Dendritic cell treated with granulocyte-macrophage colony-stimulating factor and Interleukin-4, amounts not matched to agents 40 ng/mL and 50 ng/mL, for 4 days (primary cell): ENCODE measurements at regions not wholly inside any gene's neighbourhood (a gene's known extent, or its start where the extent isn't known, plus 50 kb on each side); places are given as distances from the start of the nearest gene placed in this dataset.

Experiments
- H3K27ac Mint-ChIP-seq: one replicate; pipeline ENCODE4 v1.8.0; 2022; ENCODE audit warnings: mild to moderate bottlenecking, mixed read lengths
- H3K27me3 Mint-ChIP-seq: one replicate; pipeline ENCODE4 v1.8.0; 2022; ENCODE audit warnings: mild to moderate bottlenecking, mixed read lengths
- H3K36me3 Mint-ChIP-seq: one replicate; pipeline ENCODE4 v1.8.0; 2022; ENCODE audit warnings: low read depth, mixed read lengths
- H3K4me1 Mint-ChIP-seq: one replicate; pipeline ENCODE4 v1.8.0; 2022; ENCODE audit warnings: low read depth, mixed read lengths
- H3K4me3 Mint-ChIP-seq: one replicate; pipeline ENCODE4 v1.8.0; 2022; ENCODE audit warnings: mild to moderate bottlenecking, moderate library complexity, mixed read lengths
- H3K9me3 Mint-ChIP-seq: one replicate; pipeline ENCODE4 v1.8.0; 2022; ENCODE audit warnings: mixed read lengths
- intact Hi-C: fragments of 100-400 bp; cut with micrococcal nuclease; formaldehyde crosslinking; loops from one replicate; pipeline ENCODE4 v1.15.0; 2022

GRCh38 chr3:124512881-124513609 is 217.2 kb upstream of the UMPS start:
- intact Hi-C loops: no loop called here
- Mint-ChIP-seq H3K27ac (no peak overlapping the region), H3K4me3 (no peak overlapping the region), H3K9me3 (no peaks in the 10 kb centered on the region), H3K4me1 (no peaks in the 10 kb centered on the region), H3K27me3 (peaks cover 6% of the 10 kb centered on the region), H3K36me3 (no peaks in the 10 kb centered on the region)

GRCh38 chr3:124513610-124513997 is 216.6 kb upstream of the UMPS start:
- no peaks in the 10 kb centered on the region for H3K4me1 Mint-ChIP-seq
- H3K27ac Mint-ChIP-seq: no peak overlapping the region
- intact Hi-C loops: no loop called here
- H3K9me3 Mint-ChIP-seq: no peaks in the 10 kb centered on the region
- no peak overlapping the region for H3K4me3 Mint-ChIP-seq
- peaks cover 8% of the 10 kb centered on the region for H3K27me3 Mint-ChIP-seq
- no peaks in the 10 kb centered on the region for H3K36me3 Mint-ChIP-seq

- intact Hi-C loops: no loop called here
- Mint-ChIP-seq H3K9me3 (no peaks in the 10 kb centered on the region), H3K36me3 (no peaks in the 10 kb centered on the region), H3K4me3 (no peak overlapping the region), H3K27ac (no peak overlapping the region), H3K27me3 (peaks cover 9% of the 10 kb centered on the region), H3K4me1 (no peaks in the 10 kb centered on the region)
Measured at GRCh38 chr3:124514683-124515082, 215.6 kb upstream of the UMPS start.

- no peaks in the 10 kb centered on the region for H3K36me3 Mint-ChIP-seq
- no peak overlapping the region for H3K4me3 Mint-ChIP-seq
- H3K27ac Mint-ChIP-seq: no peak overlapping the region
- no peaks in the 10 kb centered on the region for H3K4me1 Mint-ChIP-seq
- intact Hi-C loops: no loop called here
- H3K27me3 Mint-ChIP-seq: peaks cover 15% of the 10 kb centered on the region
- no peaks in the 10 kb centered on the region for H3K9me3 Mint-ChIP-seq
Measured at GRCh38 chr3:124516333-124516732, 213.9 kb upstream of the UMPS start.

GRCh38 chr3:124517306-124517705 is 212.9 kb upstream of the UMPS start:
- H3K9me3 Mint-ChIP-seq: no peaks in the 10 kb centered on the region
- H3K36me3 Mint-ChIP-seq: no peaks in the 10 kb centered on the region
- peaks cover 12% of the 10 kb centered on the region for H3K27me3 Mint-ChIP-seq
- no peak overlapping the region for H3K27ac Mint-ChIP-seq
- no peak overlapping the region for H3K4me3 Mint-ChIP-seq
- no peaks in the 10 kb centered on the region for H3K4me1 Mint-ChIP-seq
- intact Hi-C loops: no loop called here

GRCh38 chr3:124518350-124518749 is 211.9 kb upstream of the UMPS start:
- H3K9me3 Mint-ChIP-seq: no peaks in the 10 kb centered on the region
- H3K4me1 Mint-ChIP-seq: no peaks in the 10 kb centered on the region
- intact Hi-C loops: no loop called here
- H3K4me3 Mint-ChIP-seq: no peak overlapping the region
- H3K36me3 Mint-ChIP-seq: no peaks in the 10 kb centered on the region
- H3K27ac Mint-ChIP-seq: no peak overlapping the region
- H3K27me3 Mint-ChIP-seq: peaks cover 12% of the 10 kb centered on the region

- no peak overlapping the region for H3K27ac Mint-ChIP-seq
- H3K4me1 Mint-ChIP-seq: no peaks in the 10 kb centered on the region
- no peaks in the 10 kb centered on the region for H3K9me3 Mint-ChIP-seq
- peaks cover 9% of the 10 kb centered on the region for H3K27me3 Mint-ChIP-seq
- H3K36me3 Mint-ChIP-seq: no peaks in the 10 kb centered on the region
- H3K4me3 Mint-ChIP-seq: no peak overlapping the region
- intact Hi-C loops: no loop called here
Measured at GRCh38 chr3:124519591-124520194, 210.6 kb upstream of the UMPS start.

GRCh38 chr3:124520970-124521369 is 209.3 kb upstream of the UMPS start:
- Mint-ChIP-seq H3K4me1 (no peaks in the 10 kb centered on the region), H3K4me3 (no peak overlapping the region), H3K27ac (no peak overlapping the region), H3K27me3 (peaks cover 13% of the 10 kb centered on the region), H3K36me3 (no peaks in the 10 kb centered on the region), H3K9me3 (peaks cover 12% of the 10 kb centered on the region)
- intact Hi-C loops: no loop called here

- peaks cover 16% of the 10 kb centered on the region for H3K27me3 Mint-ChIP-seq
- H3K4me1 Mint-ChIP-seq: no peaks in the 10 kb centered on the region
- no peak overlapping the region for H3K4me3 Mint-ChIP-seq
- H3K27ac Mint-ChIP-seq: no peak overlapping the region
- peaks cover 12% of the 10 kb centered on the region for H3K9me3 Mint-ChIP-seq
- intact Hi-C loops: no loop called here
- H3K36me3 Mint-ChIP-seq: no peaks in the 10 kb centered on the region
Measured at GRCh38 chr3:124522082-124522625, 208.1 kb upstream of the UMPS start.

GRCh38 chr3:124526601-124527000 is 203.7 kb upstream of the UMPS start:
- no peaks in the 10 kb centered on the region for H3K36me3 Mint-ChIP-seq
- intact Hi-C loops: no loop called here
- peaks cover 12% of the 10 kb centered on the region for H3K9me3 Mint-ChIP-seq
- H3K4me1 Mint-ChIP-seq: no peaks in the 10 kb centered on the region
- no peak overlapping the region for H3K27ac Mint-ChIP-seq
- H3K4me3 Mint-ChIP-seq: no peak overlapping the region
- H3K27me3 Mint-ChIP-seq: peaks cover 9% of the 10 kb centered on the region

GRCh38 chr3:124529826-124530571 is 200.3 kb upstream of the UMPS start:
- Mint-ChIP-seq H3K9me3 (peaks cover 9% of the 10 kb centered on the region), H3K27ac (no peak overlapping the region), H3K4me3 (no peak overlapping the region), H3K4me1 (no peaks in the 10 kb centered on the region), H3K27me3 (peaks cover 8% of the 10 kb centered on the region), H3K36me3 (no peaks in the 10 kb centered on the region)
- intact Hi-C loops: no loop called here

- no peak overlapping the region for H3K27ac Mint-ChIP-seq
- H3K36me3 Mint-ChIP-seq: no peaks in the 10 kb centered on the region
- intact Hi-C loops: no loop called here
- H3K27me3 Mint-ChIP-seq: peaks cover 5% of the 10 kb centered on the region
- no peak overlapping the region for H3K4me3 Mint-ChIP-seq
- no peaks in the 10 kb centered on the region for H3K4me1 Mint-ChIP-seq
- H3K9me3 Mint-ChIP-seq: no peaks in the 10 kb centered on the region
Measured at GRCh38 chr3:124530916-124531315, 199.3 kb upstream of the UMPS start.

GRCh38 chr3:124532071-124532470 is 198.2 kb upstream of the UMPS start:
- Mint-ChIP-seq H3K4me3 (no peak overlapping the region), H3K9me3 (no peaks in the 10 kb centered on the region), H3K27me3 (peaks cover 2% of the 10 kb centered on the region), H3K36me3 (no peaks in the 10 kb centered on the region), H3K27ac (no peak overlapping the region), H3K4me1 (no peaks in the 10 kb centered on the region)
- intact Hi-C loops: no loop called here

- no peaks in the 10 kb centered on the region for H3K4me1 Mint-ChIP-seq
- H3K4me3 Mint-ChIP-seq: no peak overlapping the region
- peaks cover under 1% of the 10 kb centered on the region for H3K27me3 Mint-ChIP-seq
- no peak overlapping the region for H3K27ac Mint-ChIP-seq
- H3K9me3 Mint-ChIP-seq: no peaks in the 10 kb centered on the region
- no peaks in the 10 kb centered on the region for H3K36me3 Mint-ChIP-seq
- intact Hi-C loops: no loop called here
Measured at GRCh38 chr3:124535306-124535705, 194.9 kb upstream of the UMPS start.
